H1 (cell line): ENCODE measurements at regions not wholly inside any gene's neighbourhood (a gene's known extent, or its start where the extent isn't known, plus 50 kb on each side); places are given as distances from the start of the nearest gene placed in this dataset.

Experiments
- CHD7 ChIP-seq: fragments of 300-600 bp; sonication (generic); IDR thresholded peaks from 2 replicates; pipeline ENCODE4 v1.7.1; 2012; ENCODE audit warnings: low read length, moderate library complexity, mild to moderate bottlenecking, inconsistent platforms; ENCODE audit not compliant: insufficient replicate concordance
- KDM1A ChIP-seq: fragments of 200-600, 300-600 bp; sonication (generic); IDR thresholded peaks from 2 replicates; pipeline ENCODE4 v1.7.1; 2016; ENCODE audit warnings: mild to moderate bottlenecking, low read length, borderline replicate concordance
- USF2 ChIP-seq: IDR thresholded peaks from 2 replicates; pipeline ENCODE4 v1.6.1; 2011; ENCODE audit warnings: low read length, improper control_type of control experiment

- TF ChIP-seq CHD7 (no peak), KDM1A (no peak), USF2 (no peak)
Measured at GRCh38 chr12:78531831-78532458, 332.6 kb upstream of the SYT1 start (continued).
